ENCODE measurements at regions not wholly inside any gene's neighbourhood (a gene's known extent, or its start where the extent isn't known, plus 50 kb on each side); places are given as distances from the start of the nearest gene placed in this dataset.

GRCh38 chr3:96354742-96355141 lies 459.7 kb upstream of the EPHA6 start:
- TF ChIP-seq CTCF (IDR thresholded peaks at IDR 0.05; ENCODE audit: low read depth, low read length, missing input control) (no peak), SP1 (IDR thresholded peaks at IDR 0.05) (no peak), RXRA (IDR thresholded peaks at IDR 0.05) (no peak), ZBTB33 (IDR thresholded peaks at IDR 0.05) (no peak)
